PC-3 (cell line): ENCODE measurements at regions not wholly inside any gene's neighbourhood (a gene's known extent, or its start where the extent isn't known, plus 50 kb on each side); places are given as distances from the start of the nearest gene placed in this dataset.

Experiments
- EZH2 ChIP-seq: fragments of 300-600 bp; sonication (generic); IDR thresholded peaks from one replicate; pipeline ENCODE4 v1.6.1; 2017; ENCODE audit warnings: antibody characterized with exemption, mild to moderate bottlenecking, low read length; ENCODE audit not compliant: unreplicated experiment
- TF ChIP-seq, protein P1 (sequence below): fragments of 300-600 bp; sonication (generic); conservative IDR thresholded peaks from 2 replicates; pipeline ENCODE4 v1.5.1; 2017; ENCODE audit warnings: antibody characterized with exemption, low read depth, mild to moderate bottlenecking, low read length

DNA sequence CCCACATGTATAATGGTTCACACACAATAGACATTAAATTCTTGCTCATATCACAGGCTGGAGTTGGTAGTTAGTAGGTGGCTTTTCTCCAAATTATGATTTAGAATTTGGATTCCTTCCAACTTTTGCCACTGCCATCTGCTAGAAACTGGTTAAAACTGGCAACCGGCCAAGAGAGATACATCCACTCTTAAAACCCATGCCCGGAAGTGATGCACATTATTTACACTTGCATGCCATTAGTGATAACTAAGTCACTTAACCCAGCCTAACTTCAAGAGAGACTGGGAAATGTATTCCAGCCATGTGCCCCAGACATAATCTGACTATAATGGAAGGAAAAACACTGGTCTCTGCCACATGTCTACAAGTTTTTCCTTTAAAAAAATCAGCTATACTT, 395.7 kb upstream of the SEMA6A start:
- TF ChIP-seq, protein P1, sequence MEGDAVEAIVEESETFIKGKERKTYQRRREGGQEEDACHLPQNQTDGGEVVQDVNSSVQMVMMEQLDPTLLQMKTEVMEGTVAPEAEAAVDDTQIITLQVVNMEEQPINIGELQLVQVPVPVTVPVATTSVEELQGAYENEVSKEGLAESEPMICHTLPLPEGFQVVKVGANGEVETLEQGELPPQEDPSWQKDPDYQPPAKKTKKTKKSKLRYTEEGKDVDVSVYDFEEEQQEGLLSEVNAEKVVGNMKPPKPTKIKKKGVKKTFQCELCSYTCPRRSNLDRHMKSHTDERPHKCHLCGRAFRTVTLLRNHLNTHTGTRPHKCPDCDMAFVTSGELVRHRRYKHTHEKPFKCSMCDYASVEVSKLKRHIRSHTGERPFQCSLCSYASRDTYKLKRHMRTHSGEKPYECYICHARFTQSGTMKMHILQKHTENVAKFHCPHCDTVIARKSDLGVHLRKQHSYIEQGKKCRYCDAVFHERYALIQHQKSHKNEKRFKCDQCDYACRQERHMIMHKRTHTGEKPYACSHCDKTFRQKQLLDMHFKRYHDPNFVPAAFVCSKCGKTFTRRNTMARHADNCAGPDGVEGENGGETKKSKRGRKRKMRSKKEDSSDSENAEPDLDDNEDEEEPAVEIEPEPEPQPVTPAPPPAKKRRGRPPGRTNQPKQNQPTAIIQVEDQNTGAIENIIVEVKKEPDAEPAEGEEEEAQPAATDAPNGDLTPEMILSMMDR, result no peak
- no peak for TF ChIP-seq EZH2
